ENCODE measurements at regions not wholly inside any gene's neighbourhood (a gene's known extent, or its start where the extent isn't known, plus 50 kb on each side); places are given as distances from the start of the nearest gene placed in this dataset.
"Not testable (repeated sequence)": the region's sequence is repeated elsewhere in the genome, so short reads cannot be mapped to it uniquely, and the experiment has no call there.

DNA sequence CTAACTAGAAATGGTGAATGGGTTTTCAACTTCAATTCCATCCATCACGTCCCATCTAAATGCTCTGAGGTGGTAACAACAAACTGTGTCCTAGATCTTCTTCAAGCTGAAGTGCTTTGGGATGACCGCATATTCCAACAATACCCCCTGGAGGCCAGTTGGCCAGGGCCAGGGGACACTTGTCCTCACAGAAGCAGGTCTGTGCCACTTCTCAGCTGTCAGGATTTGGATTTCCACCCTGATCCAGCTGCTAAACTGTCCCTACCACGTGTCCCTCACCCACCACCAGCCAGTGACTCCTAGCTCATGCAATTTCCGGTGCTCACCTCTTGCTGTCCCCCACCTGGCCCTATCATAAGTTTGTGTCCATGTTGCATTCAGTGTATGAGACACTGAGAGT is 633.0 kb downstream of the PRIM2 start:
- TF ChIP-seq, protein P1, sequence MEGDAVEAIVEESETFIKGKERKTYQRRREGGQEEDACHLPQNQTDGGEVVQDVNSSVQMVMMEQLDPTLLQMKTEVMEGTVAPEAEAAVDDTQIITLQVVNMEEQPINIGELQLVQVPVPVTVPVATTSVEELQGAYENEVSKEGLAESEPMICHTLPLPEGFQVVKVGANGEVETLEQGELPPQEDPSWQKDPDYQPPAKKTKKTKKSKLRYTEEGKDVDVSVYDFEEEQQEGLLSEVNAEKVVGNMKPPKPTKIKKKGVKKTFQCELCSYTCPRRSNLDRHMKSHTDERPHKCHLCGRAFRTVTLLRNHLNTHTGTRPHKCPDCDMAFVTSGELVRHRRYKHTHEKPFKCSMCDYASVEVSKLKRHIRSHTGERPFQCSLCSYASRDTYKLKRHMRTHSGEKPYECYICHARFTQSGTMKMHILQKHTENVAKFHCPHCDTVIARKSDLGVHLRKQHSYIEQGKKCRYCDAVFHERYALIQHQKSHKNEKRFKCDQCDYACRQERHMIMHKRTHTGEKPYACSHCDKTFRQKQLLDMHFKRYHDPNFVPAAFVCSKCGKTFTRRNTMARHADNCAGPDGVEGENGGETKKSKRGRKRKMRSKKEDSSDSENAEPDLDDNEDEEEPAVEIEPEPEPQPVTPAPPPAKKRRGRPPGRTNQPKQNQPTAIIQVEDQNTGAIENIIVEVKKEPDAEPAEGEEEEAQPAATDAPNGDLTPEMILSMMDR (IDR thresholded peaks at IDR 0.05): not testable (repeated sequence)
- TF ChIP-seq TCF7L2 (IDR thresholded peaks at IDR 0.05; ENCODE audit: low read depth, low read length); POLR2AphosphoS5 (IDR thresholded peaks at IDR 0.05; ENCODE audit: low read depth, low read length); SIN3A (IDR thresholded peaks at IDR 0.05; ENCODE audit: borderline replicate concordance, insufficient read depth, low read depth, low read length): not testable (repeated sequence)
- TF ChIP-seq, protein P2, sequence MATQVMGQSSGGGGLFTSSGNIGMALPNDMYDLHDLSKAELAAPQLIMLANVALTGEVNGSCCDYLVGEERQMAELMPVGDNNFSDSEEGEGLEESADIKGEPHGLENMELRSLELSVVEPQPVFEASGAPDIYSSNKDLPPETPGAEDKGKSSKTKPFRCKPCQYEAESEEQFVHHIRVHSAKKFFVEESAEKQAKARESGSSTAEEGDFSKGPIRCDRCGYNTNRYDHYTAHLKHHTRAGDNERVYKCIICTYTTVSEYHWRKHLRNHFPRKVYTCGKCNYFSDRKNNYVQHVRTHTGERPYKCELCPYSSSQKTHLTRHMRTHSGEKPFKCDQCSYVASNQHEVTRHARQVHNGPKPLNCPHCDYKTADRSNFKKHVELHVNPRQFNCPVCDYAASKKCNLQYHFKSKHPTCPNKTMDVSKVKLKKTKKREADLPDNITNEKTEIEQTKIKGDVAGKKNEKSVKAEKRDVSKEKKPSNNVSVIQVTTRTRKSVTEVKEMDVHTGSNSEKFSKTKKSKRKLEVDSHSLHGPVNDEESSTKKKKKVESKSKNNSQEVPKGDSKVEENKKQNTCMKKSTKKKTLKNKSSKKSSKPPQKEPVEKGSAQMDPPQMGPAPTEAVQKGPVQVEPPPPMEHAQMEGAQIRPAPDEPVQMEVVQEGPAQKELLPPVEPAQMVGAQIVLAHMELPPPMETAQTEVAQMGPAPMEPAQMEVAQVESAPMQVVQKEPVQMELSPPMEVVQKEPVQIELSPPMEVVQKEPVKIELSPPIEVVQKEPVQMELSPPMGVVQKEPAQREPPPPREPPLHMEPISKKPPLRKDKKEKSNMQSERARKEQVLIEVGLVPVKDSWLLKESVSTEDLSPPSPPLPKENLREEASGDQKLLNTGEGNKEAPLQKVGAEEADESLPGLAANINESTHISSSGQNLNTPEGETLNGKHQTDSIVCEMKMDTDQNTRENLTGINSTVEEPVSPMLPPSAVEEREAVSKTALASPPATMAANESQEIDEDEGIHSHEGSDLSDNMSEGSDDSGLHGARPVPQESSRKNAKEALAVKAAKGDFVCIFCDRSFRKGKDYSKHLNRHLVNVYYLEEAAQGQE (IDR thresholded peaks at IDR 0.05; ENCODE audit: insufficient read depth in 1 of 2, low read depth in 2 of 2, low read length in 1 of 2): not testable (repeated sequence)

Data from Panc1 (cell line).